NCI-H2196 treated with DMSO at 0.1 percent for 48 hours (cell line): ENCODE measurements at regions not wholly inside any gene's neighbourhood (a gene's known extent, or its start where the extent isn't known, plus 50 kb on each side); places are given as distances from the start of the nearest gene placed in this dataset.
A peak's percentile ranks its signal among the peaks of the same experiment; 100 is the strongest.

Source experiments
- DNase-seq: peaks from one replicate; lab custom pipeline; 2025; ENCODE audit not compliant: unreplicated experiment; lab: John Stamatoyannopoulos, UW

GRCh38 chr13:107585469-107586180 is 629.7 kb downstream of the LIG4 start:
- no peak for DNase-seq

DNA sequence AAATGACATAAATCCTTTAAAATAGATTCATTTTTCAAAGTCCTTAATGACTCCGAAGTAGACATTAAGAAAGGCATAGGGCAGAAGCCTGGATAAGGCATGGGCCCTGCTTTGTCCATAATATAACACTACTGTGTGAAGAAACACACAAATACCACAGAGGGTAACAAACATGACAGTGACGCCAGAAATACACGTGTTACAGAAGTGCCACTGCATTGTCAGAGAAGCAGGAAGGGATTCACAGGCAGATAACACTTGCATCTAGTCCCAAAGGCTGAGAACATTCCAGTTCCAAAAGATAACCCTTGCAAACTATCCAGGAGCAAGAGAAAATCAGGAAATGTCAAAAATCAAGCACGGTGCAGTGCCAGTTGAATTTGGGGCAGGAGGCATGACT is 633.2 kb downstream of the LIG4 start:
- no peak for DNase-seq

DNA sequence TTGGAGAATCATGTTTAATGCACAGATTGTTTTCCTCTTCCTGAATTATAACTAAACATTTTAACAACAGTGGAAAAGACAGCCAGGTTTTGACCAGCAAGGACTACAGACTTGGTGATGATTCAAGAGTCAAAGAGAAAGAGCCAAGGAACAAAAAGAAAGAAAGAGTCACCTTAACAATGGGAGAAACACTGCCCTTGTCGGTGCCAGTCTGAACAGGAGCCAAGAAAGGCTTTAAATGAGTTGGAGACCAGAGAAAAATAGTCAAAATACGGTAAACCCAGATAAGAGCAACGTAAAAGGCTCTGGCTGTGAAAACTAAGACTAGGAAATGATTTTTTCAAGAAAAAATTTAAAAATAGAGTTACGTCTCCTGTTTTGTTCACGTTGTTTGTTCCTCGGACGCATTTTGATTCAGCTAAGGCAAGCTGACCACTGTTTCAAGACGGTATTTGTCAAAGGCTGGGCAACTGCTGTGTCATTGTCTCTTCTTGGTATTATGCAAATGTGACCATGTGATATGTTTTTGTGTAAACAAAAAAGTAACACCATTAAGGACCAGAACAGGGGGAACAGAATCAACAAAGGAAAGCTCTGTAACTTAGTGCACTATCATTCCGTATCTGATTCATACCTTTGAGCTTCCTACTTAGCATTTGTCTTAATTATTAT is 634.5 kb downstream of the LIG4 start:
- no peak for DNase-seq

DNA sequence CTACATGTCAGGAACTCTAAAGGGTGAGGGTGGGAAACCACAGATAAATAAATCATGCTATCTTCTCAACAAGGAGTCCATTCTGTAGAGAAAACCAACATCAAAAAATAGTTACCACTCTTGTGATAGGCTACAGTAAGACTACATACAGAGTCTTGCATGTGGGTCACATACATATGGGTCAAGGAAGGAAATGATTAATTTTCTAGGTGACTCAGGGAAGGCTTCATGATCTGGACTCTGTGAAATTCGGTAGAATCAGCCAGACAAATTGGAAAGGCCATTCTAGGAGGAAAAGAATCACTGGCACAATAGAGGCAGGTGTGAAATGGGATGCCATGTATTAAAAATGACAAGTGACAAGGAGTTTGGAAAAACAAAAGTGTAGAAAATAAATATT is 638.9 kb downstream of the LIG4 start:
- DNase-seq = no peak

GRCh38 chr13:107574517-107575210 is 640.7 kb downstream of the LIG4 start:
- no peak for DNase-seq

DNA sequence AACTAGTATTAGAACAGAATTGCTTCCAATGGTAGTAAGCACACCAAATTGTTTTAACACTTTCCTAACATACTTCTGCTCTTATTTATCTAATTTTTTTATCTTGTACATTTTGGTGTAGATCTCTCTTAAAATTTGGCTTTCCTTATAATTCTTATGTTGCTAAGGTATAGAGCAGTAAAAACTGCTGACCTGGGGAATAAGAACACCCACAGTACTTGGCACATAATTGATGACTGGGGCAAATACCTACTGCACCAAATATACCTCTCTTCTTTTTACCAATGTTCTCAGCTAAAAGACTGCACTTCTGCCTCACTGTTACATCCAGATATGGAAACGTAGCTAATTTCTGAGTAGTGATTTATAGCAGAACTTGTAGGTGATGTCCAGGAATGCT is 642.2 kb downstream of the LIG4 start:
- DNase-seq = no peak

DNA sequence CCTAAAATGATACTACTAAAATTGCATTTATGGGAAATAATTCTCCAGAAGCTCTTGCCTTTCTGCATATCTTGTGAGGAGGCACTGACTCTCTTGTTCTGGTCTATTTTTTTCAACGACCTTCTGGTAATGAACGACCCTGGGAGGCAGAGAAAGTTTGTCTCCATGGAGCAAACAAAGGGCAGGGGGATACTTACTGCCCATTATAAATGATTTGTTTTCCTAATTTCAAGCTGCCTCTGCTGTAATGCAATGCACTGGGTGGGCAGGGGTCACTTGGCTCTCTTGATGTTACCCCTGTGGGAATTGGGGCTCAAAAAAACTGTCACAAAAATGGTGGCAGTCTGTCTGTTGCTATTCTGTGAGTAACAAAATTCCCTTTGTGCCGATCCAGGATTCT is 643.2 kb downstream of the LIG4 start:
- DNase-seq = no peak

GRCh38 chr13:107568181-107568580 is 647.2 kb downstream of the LIG4 start:
- DNase-seq = no peak

DNA sequence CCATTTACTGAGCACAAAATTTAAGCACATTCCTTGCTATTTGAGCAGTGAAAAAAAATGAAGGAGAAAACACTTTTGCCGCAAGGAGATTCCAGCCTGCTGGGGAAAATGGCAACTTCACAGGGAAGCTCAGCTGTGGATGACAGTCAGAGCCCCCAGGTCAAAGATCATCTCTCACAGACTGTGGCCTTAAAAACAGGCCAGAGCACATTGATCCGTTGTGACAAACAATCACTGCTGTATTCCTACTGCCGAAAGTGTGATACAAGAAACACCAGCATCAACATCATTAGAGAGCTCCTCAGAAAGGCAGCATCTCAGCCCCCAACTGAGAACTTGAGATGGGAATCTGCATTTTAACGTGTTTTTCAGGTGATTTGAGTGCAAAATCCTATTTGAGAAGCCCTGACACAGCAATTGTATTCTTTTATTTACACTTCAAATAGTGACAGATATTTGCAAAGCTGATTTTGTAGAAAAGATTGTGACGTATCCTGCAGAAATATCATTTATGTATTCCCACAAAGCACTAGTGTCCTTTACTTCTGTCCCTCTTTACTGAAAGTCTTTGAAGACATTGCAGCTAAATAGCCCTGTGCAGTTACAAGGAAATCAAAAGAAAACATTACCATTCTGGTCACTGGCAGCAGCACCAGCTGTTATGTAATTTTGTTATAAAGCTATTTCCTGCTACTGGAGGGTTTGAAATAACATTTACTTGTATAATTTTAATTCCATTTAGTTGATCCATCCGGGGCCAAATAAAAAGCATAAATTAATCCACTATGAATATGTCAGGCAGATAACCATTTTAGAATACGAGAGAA is 652.0 kb downstream of the LIG4 start:
- DNase-seq = no peak

DNA sequence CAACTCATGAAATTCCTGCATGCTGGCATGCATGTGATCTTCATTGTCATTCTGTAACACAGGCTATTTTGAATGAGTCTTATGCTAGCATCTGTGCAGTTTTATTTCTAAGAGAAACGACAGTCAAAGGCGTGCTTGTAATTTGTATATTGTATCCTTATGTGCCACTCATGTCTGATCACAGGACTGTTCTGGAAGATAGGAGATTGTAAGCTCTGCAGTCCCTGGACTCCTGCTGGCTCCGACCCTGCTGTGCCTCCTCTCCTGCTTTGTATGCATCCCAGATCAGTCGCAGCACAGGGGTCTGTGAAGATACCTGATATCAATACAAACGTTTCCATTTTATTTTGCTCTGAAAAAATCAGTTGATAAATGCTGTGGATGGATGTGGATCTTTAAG is 653.1 kb downstream of the LIG4 start:
- DNase-seq = no peak

DNA sequence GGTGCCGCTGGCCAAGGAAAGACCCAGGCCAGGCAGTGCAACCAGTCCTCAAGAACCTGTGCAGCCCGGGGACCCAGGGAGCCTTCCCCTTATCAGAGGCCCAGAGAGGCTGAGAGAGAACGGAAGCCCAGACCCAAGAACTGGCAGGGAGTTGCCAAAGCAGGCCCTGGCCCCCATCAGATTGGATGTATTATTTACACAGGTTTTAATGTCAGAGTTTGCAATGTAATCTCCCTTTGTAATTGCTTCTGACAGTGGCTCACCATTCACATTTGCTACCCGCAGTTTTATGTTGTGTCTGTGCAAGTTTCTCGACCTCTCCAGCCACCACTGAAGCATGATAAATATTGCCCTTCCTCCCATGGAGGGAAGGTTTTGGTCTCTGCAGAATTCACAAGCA is 660.9 kb downstream of the LIG4 start:
- peak; percentile 4 for DNase-seq

DNA sequence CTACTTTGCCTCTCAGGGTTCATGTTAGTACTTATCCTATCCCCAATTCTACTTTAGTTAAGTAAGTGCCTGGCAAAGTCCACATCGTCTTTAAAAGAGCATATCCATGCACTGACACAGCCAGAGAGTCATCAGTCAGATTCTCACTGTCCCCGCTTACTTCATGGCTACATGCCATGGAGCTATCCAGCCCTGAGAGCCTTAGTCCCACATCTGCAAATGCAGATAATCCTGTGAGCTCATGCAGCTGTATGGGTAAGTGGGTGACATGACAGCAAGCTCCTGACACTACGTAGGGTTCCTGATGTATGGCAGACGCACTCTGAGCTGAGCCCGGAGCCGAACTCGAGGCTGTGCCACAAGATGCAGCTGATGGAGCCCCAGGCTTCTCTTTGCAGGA is 661.5 kb downstream of the LIG4 start:
- DNase-seq = no peak

- DNase-seq = no peak
These were observed 663.8 kb downstream of the LIG4 start for GRCh38 chr13:107551521-107551920.

- no peak for DNase-seq
These were observed 667.0 kb downstream of the LIG4 start for GRCh38 chr13:107548338-107548737.

DNA sequence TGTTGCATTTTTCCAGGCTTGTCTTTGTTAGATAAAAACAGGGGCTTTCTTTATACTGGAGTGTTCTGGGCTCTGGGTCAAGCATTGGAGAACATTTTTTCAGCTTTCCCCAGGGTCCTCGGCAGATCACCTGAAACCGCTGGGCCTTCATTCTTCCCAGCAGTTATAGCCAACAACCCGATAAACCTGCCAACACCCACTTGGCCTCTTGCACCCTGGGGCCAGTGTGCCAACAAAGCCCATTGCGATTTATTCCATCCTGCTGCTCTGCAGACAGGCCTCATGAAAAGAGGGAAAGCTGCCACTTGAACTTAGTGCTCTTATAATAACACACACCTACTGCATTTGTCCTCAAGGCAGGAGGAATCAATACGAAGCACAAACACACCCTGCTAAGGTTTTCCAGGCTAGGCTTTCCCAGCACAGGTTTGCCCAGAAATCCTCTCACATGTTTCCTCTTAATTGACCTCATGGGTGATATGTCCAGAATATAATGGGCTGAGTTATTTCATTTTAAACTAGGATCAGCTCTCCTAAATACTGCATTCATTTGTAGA is 669.3 kb downstream of the LIG4 start:
- peak; percentile 17 for DNase-seq

DNA sequence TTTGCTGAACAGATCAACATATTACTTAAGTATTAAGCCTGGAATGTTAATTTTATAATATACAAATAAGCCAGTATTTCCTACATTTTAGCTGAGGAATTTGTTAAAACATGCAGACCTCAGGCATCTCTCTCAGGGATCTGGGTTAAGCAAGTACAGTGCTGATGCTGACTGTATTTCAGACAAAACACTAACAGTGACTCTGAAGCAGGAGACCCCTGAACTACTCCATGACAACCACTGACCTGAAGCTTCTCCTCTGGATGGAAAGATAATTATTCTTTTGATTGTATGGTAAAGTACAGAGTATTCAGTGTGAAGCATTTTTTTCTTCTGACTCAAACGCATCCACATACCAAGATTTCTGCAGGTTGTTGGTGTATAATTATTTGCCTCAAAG is 680.8 kb downstream of the LIG4 start:
- no peak for DNase-seq

DNA sequence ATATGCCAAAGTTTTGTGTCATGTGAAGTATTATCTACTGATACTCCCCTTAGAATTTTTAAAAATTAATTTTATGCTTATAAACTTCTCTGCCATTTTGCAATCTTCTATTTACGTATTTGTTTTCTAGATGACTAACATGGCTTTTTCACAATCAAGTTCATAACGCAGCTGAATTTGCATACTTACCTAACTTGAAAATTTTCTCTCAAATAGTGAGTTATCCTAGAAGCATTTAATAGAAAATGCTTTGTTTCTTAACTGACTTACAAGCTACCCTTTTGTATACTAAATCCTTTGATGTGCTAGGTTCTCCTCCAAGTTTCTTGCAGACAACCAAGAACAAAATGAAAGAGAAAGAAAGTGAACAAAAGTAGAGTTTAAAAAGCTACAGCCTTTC is 683.5 kb downstream of the LIG4 start:
- DNase-seq = no peak

DNA sequence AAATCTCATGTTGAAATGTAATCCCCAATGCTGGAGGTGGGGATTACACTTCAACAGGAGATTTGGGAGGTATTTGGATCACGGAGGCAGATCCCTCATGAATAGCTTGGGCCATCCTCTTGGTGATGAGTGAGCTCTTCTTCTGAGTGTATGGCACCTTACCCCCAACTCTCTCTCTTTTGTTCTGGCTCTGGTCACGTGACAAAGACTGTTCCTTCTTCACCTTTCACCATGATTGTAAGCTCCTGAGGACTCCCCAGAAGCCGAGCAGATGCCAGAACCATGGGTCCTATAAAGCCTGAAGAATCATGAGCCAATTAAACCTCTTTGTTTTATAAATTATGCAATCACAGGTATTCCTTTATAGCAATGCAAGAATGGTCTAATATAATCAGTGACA is 684.2 kb downstream of the LIG4 start:
- DNase-seq = no peak

DNA sequence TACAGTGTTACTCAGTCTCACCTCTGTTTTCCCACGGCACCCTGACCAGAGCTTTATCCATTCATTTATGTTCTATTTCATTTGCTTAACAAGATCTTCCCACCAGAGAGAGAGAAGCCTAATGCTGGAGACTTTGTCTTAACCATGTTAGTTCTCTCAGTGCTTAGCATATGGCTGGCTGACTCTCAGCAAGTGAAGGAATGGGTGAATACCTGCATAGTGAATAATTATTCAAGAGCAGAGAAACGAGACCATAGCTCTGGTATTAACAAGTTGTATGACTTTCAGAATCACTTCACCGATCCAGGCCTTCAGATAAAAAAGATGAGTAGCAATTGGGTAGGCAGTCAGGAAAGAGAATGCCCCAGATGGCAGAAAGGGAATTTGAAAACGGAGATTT is 686.3 kb downstream of the LIG4 start:
- no peak for DNase-seq

- no peak for DNase-seq
These were observed 696.6 kb downstream of the LIG4 start for GRCh38 chr13:107518780-107519179.

- no peak for DNase-seq
These were observed 697.0 kb downstream of the LIG4 start for GRCh38 chr13:107518292-107518691.
